ENCODE measurements at regions not wholly inside any gene's neighbourhood (a gene's known extent, or its start where the extent isn't known, plus 50 kb on each side); places are given as distances from the start of the nearest gene placed in this dataset.

DNA sequence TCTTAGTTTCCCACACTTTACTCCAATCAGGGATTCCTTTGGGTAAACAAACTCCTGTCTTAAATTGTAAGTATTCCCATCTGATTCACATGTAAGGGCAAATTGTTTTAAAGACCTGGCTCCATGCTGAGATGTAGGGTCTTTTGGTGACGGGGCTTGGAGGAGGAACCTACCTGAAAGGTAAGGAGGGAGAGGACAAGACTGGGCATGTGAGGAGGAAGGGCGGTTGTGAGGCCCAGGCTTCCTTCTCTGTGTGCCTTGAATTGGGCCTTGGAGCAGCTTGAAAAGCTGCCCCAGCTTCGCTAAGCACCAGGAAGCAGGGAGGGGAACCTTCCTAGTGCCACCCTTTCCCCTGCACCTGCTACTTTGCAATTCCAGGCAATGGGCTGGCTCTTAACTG lies 86.8 kb downstream of the C9orf152 start:
- DNase-seq (ENCODE audit: insufficient read length, low spot score, missing footprints), result no peak
- H3K4me1 ChIP-seq (ENCODE audit: insufficient read depth, low read length), result peaks cover 50% of the 10 kb centered on the region
- TF ChIP-seq, protein P1, sequence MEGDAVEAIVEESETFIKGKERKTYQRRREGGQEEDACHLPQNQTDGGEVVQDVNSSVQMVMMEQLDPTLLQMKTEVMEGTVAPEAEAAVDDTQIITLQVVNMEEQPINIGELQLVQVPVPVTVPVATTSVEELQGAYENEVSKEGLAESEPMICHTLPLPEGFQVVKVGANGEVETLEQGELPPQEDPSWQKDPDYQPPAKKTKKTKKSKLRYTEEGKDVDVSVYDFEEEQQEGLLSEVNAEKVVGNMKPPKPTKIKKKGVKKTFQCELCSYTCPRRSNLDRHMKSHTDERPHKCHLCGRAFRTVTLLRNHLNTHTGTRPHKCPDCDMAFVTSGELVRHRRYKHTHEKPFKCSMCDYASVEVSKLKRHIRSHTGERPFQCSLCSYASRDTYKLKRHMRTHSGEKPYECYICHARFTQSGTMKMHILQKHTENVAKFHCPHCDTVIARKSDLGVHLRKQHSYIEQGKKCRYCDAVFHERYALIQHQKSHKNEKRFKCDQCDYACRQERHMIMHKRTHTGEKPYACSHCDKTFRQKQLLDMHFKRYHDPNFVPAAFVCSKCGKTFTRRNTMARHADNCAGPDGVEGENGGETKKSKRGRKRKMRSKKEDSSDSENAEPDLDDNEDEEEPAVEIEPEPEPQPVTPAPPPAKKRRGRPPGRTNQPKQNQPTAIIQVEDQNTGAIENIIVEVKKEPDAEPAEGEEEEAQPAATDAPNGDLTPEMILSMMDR (IDR thresholded peaks at IDR 0.05; ENCODE audit: extremely low read depth, low read depth, low read length), result no peak
- H3K36me3 ChIP-seq (ENCODE audit: insufficient read depth, low read length), result peaks cover 10% of the 10 kb centered on the region
- H4K20me1 ChIP-seq (ENCODE audit: insufficient read depth, low read length), result peaks cover 36% of the 10 kb centered on the region
- no peaks in the 10 kb centered on the region for H3K27me3 ChIP-seq (ENCODE audit: insufficient read depth, low read length)
- no peak overlapping the region for H3K4me3 ChIP-seq (ENCODE audit: insufficient read depth, low read length)
- H2AFZ ChIP-seq (ENCODE audit: low read length), result no peak overlapping the region
- no peak overlapping the region for H3K4me2 ChIP-seq (ENCODE audit: insufficient read depth, low read length)
- peaks cover 90% of the 10 kb centered on the region for H3K79me2 ChIP-seq (ENCODE audit: insufficient read depth, low read length)
- H3K27ac ChIP-seq (ENCODE audit: low read depth, low read length), result peak overlapping the region; percentile 98
- no peaks in the 10 kb centered on the region for H3K9me3 ChIP-seq (ENCODE audit: low read depth, low read length)

DNA sequence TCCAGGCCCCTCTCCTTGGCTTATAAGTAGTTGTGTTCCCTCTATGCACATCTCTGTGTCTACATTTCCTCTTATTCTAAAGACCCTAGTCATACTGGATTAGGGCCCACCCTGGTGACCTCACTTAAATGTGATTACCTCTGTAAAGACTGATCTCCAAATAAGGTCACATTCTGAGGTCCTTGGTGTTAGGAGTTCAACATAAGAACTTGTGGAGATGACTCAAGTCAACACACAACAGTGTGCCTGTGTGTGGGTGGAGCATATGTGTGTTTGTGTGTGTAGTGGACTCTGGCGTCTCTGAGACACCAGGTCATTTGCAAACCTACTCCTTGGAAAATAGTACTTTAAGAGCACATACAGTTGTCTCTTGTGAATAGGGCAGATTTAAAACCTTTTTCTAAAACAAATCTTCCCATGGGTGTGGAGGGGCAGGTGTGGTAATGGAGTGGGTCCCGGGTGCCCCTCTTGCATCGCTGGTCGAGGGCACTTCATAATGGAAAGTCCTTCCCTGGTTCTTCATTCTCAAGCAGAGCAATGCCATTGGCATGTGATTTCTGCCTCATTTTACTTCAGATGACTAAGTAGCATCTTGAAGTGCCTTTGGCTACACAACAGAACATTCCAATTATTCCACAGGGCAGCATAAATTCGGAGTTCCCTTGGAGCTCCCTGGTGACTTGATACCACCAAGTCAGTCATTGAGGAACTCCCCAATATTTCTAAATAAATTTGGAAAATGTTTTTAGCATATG lies 84.4 kb downstream of the C9orf152 start:
- no peak for DNase-seq (ENCODE audit: insufficient read length, low spot score, missing footprints)
- peaks cover 58% of the 10 kb centered on the region for H3K4me1 ChIP-seq (ENCODE audit: insufficient read depth, low read length)
- peaks cover 12% of the 10 kb centered on the region for H3K36me3 ChIP-seq (ENCODE audit: insufficient read depth, low read length)
- H3K27ac ChIP-seq (ENCODE audit: low read depth, low read length), result peak overlapping the region; percentile 98
- TF ChIP-seq, protein P1 (IDR thresholded peaks at IDR 0.05; ENCODE audit: extremely low read depth, low read depth, low read length), result no peak
- peak overlapping the region; percentile 63 for H3K4me2 ChIP-seq (ENCODE audit: insufficient read depth, low read length)
- H4K20me1 ChIP-seq (ENCODE audit: insufficient read depth, low read length), result peaks cover 48% of the 10 kb centered on the region
- H3K79me2 ChIP-seq (ENCODE audit: insufficient read depth, low read length), result peaks cover 96% of the 10 kb centered on the region
- H3K9me3 ChIP-seq (ENCODE audit: low read depth, low read length), result no peaks in the 10 kb centered on the region
- no peak overlapping the region for H3K4me3 ChIP-seq (ENCODE audit: insufficient read depth, low read length)
- no peaks in the 10 kb centered on the region for H3K27me3 ChIP-seq (ENCODE audit: insufficient read depth, low read length)
- H2AFZ ChIP-seq (ENCODE audit: low read length), result no peak overlapping the region

DNA sequence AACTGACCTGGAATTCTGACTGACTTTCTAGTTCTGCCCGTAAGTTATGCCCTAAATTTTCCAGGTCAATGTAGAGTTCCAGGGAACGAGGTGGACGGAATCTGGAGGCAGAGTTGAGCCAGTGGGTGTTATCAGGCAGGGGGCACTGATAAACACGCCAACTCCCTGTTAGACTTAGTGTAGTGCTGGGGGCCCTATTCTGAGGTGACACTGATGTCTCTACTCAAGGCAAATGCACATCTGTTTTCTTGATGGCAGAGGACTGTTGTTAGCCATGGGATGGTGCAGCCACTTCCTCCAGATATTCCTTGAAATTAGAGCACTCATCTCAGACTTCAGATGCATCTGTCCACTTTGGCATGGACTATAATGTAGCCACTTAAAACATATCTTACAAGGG lies 83.5 kb downstream of the C9orf152 start:
- peak overlapping the region; percentile 98 for H3K27ac ChIP-seq (ENCODE audit: low read depth, low read length)
- H3K4me1 ChIP-seq (ENCODE audit: insufficient read depth, low read length), result peaks cover 68% of the 10 kb centered on the region
- no peak for DNase-seq (ENCODE audit: insufficient read length, low spot score, missing footprints)
- TF ChIP-seq, protein P1 (IDR thresholded peaks at IDR 0.05; ENCODE audit: extremely low read depth, low read depth, low read length), result no peak
- H3K4me2 ChIP-seq (ENCODE audit: insufficient read depth, low read length), result peak overlapping the region; percentile 63
- H3K36me3 ChIP-seq (ENCODE audit: insufficient read depth, low read length), result peaks cover 10% of the 10 kb centered on the region
- no peak overlapping the region for H2AFZ ChIP-seq (ENCODE audit: low read length)
- H4K20me1 ChIP-seq (ENCODE audit: insufficient read depth, low read length), result peaks cover 53% of the 10 kb centered on the region
- no peaks in the 10 kb centered on the region for H3K9me3 ChIP-seq (ENCODE audit: low read depth, low read length)
- H3K27me3 ChIP-seq (ENCODE audit: insufficient read depth, low read length), result no peaks in the 10 kb centered on the region
- H3K4me3 ChIP-seq (ENCODE audit: insufficient read depth, low read length), result peak overlapping the region; percentile 16
- peaks cover 96% of the 10 kb centered on the region for H3K79me2 ChIP-seq (ENCODE audit: insufficient read depth, low read length)

DNA sequence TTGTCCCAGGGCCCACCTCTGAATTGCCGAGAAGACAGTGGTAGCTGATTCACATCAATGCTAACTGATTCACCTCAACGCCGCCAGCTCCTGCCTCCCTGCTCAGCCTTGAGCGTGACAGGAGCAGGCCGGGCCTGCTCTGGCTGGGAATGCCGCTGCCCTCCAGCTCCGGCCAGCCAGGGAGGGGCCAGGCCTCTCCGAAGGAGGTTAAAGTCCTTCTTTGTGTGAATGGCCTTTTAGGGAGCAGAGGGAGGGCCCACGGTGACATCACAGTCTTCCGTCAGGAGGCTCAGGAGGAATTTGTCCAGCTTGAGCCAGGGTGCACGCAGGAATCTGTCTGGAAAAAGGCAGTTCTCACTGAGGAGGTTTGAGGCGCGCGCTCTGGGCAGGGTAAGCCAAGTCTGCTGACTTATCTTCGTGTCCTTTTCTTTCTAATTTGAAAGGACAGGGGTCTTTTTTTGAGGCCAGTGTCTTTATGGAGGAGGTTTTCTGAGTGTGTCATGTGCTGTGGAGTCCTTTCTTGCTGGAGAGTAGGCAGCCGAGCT lies 82.7 kb downstream of the C9orf152 start:
- peak overlapping the region; percentile 81 for H3K4me2 ChIP-seq (ENCODE audit: insufficient read depth, low read length)
- peak overlapping the region; percentile 98 for H3K27ac ChIP-seq (ENCODE audit: low read depth, low read length)
- peaks cover 4% of the 10 kb centered on the region for H3K36me3 ChIP-seq (ENCODE audit: insufficient read depth, low read length)
- peak overlapping the region; percentile 67 for H3K4me3 ChIP-seq (ENCODE audit: insufficient read depth, low read length)
- H4K20me1 ChIP-seq (ENCODE audit: insufficient read depth, low read length), result peaks cover 52% of the 10 kb centered on the region
- peaks cover 70% of the 10 kb centered on the region for H3K4me1 ChIP-seq (ENCODE audit: insufficient read depth, low read length)
- peak; percentile 87 for DNase-seq (ENCODE audit: insufficient read length, low spot score, missing footprints)
- H3K9me3 ChIP-seq (ENCODE audit: low read depth, low read length), result no peaks in the 10 kb centered on the region
- H2AFZ ChIP-seq (ENCODE audit: low read length), result no peak overlapping the region
- H3K27me3 ChIP-seq (ENCODE audit: insufficient read depth, low read length), result no peaks in the 10 kb centered on the region
- H3K79me2 ChIP-seq (ENCODE audit: insufficient read depth, low read length), result peaks cover 96% of the 10 kb centered on the region
- TF ChIP-seq, protein P1 (IDR thresholded peaks at IDR 0.05; ENCODE audit: extremely low read depth, low read depth, low read length), result no peak
